ENCODE measurements at regions not wholly inside any gene's neighbourhood (a gene's known extent, or its start where the extent isn't known, plus 50 kb on each side); places are given as distances from the start of the nearest gene placed in this dataset.

DNA sequence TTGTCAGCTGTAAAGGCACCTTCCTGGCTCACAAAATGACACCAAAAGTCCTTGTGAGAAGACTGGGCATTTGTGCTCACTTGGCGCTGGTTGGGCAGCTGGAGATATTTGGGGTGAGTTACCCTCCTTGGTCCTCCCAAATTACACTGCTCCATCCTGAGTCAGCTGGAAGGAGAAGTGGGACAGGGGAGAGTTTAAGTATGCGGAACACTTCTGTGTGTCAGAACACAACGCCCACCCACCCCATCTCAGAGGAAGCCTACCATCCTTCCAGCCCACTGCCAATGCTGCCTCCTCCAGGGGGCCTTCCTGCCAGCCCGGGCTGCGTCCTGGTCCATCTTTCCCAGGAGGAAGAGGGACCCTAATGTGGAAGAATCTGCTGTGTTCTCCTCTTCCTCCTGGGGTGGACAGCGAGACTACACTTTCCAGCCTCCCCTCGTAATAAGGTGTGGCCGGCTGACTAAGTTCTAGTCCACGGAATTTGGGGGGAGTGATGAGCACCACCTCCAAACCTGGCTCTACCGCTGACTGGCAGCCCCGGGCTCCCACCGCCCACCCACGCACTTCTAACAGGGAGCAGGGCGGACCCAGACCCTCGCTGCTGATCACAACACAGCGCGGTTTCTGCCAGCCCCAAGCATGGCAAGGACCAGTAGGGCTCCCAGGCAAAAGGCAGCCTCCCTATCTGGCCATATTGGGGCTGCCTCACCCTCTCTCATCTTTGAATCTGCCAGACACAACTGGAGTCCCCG is 265.0 kb downstream of the XXYLT1 start:
- H3K4me1 Mint-ChIP-seq (ENCODE audit: low read depth, unreplicated experiment), result peaks cover 25% of the 10 kb centered on the region
- no TSS peak for BruUV-seq (replicated peaks)
- TF ChIP-seq CTCF (IDR thresholded peaks at IDR 0.05; ENCODE audit: unreplicated experiment), result no peak
- H3K27ac Mint-ChIP-seq (ENCODE audit: unreplicated experiment), result no peak overlapping the region
- DNase-seq, result no peak
- no peak overlapping the region for H3K4me3 Mint-ChIP-seq (ENCODE audit: low read depth, unreplicated experiment)
- peaks cover 80% of the 10 kb centered on the region for H3K27me3 Mint-ChIP-seq (ENCODE audit: unreplicated experiment)
- CTCF ChIA-PET, result no interaction called here
- H3K9me3 Mint-ChIP-seq (ENCODE audit: low read depth, unreplicated experiment), result no peaks in the 10 kb centered on the region
- peaks cover 10% of the 10 kb centered on the region for H3K36me3 Mint-ChIP-seq (ENCODE audit: insufficient read depth, unreplicated experiment)
- intact Hi-C loops (cut with micrococcal nuclease; ENCODE audit: unreplicated experiment), result no loop called here

GRCh38 chr3:195007151-195007550 is 263.8 kb downstream of the XXYLT1 start:
- H3K4me3 Mint-ChIP-seq (ENCODE audit: low read depth, unreplicated experiment), result no peak overlapping the region
- H3K9me3 Mint-ChIP-seq (ENCODE audit: low read depth, unreplicated experiment), result no peaks in the 10 kb centered on the region
- intact Hi-C loops (cut with micrococcal nuclease; ENCODE audit: unreplicated experiment), result no loop called here
- TF ChIP-seq CTCF (IDR thresholded peaks at IDR 0.05; ENCODE audit: unreplicated experiment), result no peak
- CTCF ChIA-PET, result no interaction called here
- BruUV-seq (replicated peaks), result no TSS peak
- peaks cover 10% of the 10 kb centered on the region for H3K36me3 Mint-ChIP-seq (ENCODE audit: insufficient read depth, unreplicated experiment)
- no peak for DNase-seq
- no peak overlapping the region for H3K27ac Mint-ChIP-seq (ENCODE audit: unreplicated experiment)
- peaks cover 80% of the 10 kb centered on the region for H3K27me3 Mint-ChIP-seq (ENCODE audit: unreplicated experiment)
- H3K4me1 Mint-ChIP-seq (ENCODE audit: low read depth, unreplicated experiment), result peaks cover 24% of the 10 kb centered on the region

DNA sequence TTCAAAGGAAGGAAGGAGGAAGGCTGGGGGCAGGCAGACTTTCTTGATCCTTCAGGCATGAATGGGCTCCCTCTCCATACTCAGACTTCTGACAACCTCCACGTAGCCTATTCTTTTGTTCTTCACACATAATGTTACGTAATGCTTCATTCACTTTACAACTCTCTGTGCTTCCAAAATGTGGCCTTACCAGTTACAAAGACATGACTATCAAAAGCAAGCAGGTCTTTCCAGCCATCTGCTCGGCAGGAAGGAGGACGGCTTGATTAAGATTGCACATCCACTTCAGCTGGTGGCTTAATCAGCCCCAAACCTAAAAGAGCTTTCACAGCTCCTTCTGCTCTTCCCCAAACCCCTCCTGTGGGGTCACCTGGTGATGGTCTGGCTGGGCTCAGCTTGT is 263.2 kb downstream of the XXYLT1 start:
- no peak overlapping the region for H3K4me3 Mint-ChIP-seq (ENCODE audit: low read depth, unreplicated experiment)
- peaks cover 19% of the 10 kb centered on the region for H3K4me1 Mint-ChIP-seq (ENCODE audit: low read depth, unreplicated experiment)
- intact Hi-C loops (cut with micrococcal nuclease; ENCODE audit: unreplicated experiment), result no loop called here
- H3K9me3 Mint-ChIP-seq (ENCODE audit: low read depth, unreplicated experiment), result no peaks in the 10 kb centered on the region
- BruUV-seq (replicated peaks), result no TSS peak
- H3K27me3 Mint-ChIP-seq (ENCODE audit: unreplicated experiment), result peaks cover 77% of the 10 kb centered on the region
- CTCF ChIA-PET, result no interaction called here
- no peak for DNase-seq
- TF ChIP-seq CTCF (IDR thresholded peaks at IDR 0.05; ENCODE audit: unreplicated experiment), result no peak
- H3K36me3 Mint-ChIP-seq (ENCODE audit: insufficient read depth, unreplicated experiment), result peaks cover 9% of the 10 kb centered on the region
- H3K27ac Mint-ChIP-seq (ENCODE audit: unreplicated experiment), result no peak overlapping the region

DNA sequence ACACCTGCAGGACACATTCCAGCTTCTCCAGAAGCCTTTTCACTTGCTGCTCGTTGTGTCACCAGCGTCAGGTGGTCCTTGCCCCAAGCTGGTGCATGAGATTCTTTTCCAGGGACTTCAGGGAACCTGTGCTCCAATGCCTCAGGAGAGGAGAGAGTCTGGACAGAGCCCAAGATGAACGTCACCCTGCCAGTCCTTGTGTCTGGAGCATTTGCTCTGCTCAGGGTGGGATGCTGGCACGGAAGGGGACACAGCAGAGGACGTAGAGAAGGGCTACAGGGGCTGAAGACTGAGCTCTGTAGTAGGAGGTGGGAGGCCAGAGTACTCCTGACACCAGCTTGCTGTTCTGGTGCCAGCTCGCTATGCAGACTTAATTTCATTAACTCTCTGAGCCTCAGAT is 262.1 kb downstream of the XXYLT1 start:
- Mint-ChIP-seq H3K27ac (ENCODE audit: unreplicated experiment) (no peak overlapping the region), H3K4me1 (ENCODE audit: low read depth, unreplicated experiment) (peaks cover 9% of the 10 kb centered on the region), H3K27me3 (ENCODE audit: unreplicated experiment) (peaks cover 66% of the 10 kb centered on the region), H3K36me3 (ENCODE audit: insufficient read depth, unreplicated experiment) (peaks cover 6% of the 10 kb centered on the region), H3K4me3 (ENCODE audit: low read depth, unreplicated experiment) (no peak overlapping the region), H3K9me3 (ENCODE audit: low read depth, unreplicated experiment) (no peaks in the 10 kb centered on the region)
- no peak for TF ChIP-seq CTCF (IDR thresholded peaks at IDR 0.05; ENCODE audit: unreplicated experiment)
- BruUV-seq (replicated peaks), result no TSS peak
- DNase-seq, result no peak
- intact Hi-C loops (cut with micrococcal nuclease; ENCODE audit: unreplicated experiment), result no loop called here
- CTCF ChIA-PET, result interaction anchor here (1.4 kb wide), 1 partner anchor 326 kb away, joined by 4 read pairs; no protein-coding TSS in a partner anchor
